NCI-H524 treated with DMSO at 0.1 percent for 48 hours (cell line): ENCODE measurements at regions not wholly inside any gene's neighbourhood (a gene's known extent, or its start where the extent isn't known, plus 50 kb on each side); places are given as distances from the start of the nearest gene placed in this dataset.
"Not testable (repeated sequence)": the region's sequence is repeated elsewhere in the genome, so short reads cannot be mapped to it uniquely, and the experiment has no call there.

Experiments
- DNase-seq: peaks from one replicate; lab custom pipeline; 2025; lab: John Stamatoyannopoulos, UW

DNA sequence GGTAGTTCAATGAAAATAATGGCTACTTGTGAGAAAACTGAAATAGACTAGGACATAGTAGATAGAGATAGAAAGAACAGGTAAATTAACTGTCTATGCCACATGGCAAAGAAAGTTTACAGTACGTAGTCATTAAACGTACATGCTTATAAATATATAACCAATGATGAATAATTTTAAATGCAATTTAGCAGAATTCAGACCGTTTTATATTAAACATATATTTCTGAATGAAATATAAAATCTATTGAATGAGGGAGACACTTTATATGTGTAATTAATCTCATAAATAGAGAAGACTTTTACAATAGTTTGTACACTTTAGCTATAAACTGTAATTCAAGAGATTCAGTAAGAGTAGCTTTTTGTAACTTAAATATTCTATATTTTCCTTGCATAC is 124.4 kb upstream of the VPREB1 start:
- DNase-seq: no peak

DNA sequence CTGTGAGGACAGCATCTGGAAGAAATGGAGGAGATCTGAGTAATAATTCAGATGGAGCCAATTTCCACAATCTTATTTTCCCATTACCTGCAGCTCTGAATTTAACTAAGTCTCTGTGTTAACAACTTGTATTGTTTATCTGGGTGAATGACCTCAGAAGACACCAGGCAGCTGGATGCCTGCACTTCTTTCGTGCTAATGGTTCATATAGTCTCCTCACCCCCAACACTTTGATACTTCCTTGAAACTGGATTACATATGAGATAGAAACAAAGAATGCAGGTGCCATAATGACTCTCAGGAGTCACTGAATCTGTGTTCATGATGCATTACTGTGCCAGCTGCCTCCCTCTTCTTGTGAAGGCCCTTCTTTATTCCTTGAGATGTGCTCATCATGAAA is 125.6 kb upstream of the VPREB1 start:
- no peak for DNase-seq

DNA sequence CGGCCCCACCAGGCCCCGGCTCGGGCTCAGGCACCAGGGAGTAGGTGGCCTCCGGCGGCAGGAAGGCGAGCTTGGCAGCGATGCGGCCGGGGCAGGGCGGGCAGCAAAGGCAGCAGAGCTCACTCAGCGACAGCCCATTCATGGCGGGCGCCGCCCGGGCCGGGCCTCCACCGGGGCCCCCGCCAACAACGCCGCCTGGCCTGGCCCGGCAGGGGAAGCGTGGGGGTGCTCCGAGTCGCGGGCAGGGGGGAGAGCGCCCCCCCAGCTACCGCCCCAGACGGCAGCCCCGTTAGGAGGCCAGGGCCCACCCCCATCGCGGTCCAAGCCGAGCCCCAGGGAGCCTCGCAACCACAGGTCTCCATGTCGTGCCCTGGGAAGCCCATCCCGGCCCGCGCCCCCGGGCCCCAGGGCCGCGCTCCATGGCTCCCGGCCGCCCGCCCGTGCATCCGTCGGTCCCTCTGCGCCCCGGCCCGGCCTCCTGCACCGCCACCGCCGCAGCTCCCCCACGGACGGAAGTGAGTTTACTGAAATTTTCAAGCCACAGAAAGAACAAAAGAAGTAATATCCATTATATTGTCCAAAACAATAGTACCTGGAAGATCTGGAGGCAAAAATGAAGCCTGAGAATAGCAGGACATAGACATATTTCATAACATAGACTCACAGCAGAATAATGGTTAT is 126.6 kb upstream of the VPREB1 start:
- not testable (repeated sequence) for DNase-seq

DNA sequence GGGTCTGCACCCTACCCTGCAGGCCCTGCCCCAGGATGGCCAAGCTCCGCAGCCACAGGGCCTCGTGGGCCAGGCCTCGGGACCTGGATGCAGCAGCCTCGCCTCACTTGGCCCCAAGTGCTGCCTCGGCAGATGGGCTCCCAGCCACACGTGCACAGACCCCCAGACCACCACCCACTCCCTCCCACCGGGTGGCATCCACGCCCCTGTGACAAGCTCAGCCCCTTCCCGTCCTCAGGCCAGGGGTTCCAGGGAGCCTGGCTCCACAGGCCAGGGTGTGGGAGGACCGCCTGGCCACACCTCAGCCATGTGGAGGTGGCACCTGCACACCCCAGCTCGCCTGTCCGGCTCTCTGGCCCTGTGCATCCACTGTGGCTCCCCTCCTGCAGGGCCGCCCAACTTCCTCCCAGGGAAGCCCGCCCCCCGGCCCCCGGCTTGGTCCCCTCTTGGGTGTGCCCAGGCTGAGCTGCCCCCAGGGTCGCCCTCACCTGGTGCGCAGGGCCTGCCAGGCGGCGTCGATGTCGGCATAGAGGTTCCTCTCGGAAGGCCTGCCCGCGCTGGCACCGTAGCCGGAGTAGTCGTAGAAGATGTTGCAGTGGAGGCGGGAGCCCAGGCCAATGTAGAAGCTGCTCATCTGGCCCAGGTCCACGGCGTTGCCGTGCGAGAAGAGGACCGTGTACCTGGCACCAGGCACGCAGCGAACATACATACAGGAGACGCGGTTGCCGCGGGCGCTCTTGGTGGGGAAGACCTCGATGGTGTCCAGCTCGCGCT is 127.4 kb upstream of the VPREB1 start:
- not testable (repeated sequence) for DNase-seq

DNA sequence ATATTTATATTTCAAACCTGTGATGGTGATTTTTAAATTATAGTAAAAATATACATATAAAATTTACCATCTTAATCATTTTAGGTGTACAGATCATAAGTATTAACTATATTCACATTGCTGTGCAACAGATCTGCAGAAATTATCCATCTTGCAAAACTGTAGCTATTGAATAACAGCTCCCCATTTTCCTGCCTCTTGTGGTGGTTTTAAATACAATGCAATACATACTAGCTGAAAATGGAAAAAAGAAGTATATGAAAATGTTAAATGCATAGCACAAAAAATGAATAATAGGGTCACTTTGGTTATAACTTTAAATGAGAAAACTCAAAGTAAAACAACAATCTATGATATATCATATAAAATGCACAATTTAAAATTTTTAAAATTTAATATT is 130.9 kb upstream of the VPREB1 start:
- DNase-seq: no peak

DNA sequence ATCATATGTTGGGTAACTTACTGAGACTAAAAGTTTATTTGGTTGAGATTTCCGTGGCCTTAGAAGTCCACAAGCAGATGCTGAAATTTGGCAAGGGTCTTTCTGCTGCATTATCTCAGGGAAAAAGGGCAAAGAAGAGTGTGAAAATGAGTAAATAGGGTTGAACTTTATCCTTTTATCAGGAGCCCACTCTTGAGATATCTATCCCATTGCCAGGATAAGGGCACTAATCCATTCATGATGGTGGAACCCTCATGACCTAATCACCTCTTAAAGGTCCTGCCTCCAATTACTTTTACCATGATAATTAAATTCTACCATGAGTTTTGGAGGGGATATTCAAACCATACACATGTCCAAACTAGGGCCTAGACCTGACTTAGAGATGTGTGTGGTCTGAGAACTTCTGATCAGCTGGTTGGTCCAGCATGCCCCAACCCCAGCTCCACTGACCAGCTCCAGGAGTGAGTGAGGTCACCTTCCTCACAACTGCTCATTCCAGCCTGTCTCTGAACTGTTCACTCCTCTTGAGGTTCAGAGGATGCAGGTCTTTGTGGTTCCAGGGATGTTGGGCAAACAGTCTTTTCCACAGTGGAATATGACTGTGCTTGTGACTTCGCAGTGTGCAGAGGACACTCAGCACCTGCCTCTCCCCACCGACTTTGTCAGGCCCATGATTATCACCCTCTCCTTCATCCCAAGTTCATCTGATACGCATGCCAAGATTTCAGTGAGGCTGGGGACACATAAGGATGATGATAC is 130.1 kb upstream of the TOP3B start:
- no peak for DNase-seq

DNA sequence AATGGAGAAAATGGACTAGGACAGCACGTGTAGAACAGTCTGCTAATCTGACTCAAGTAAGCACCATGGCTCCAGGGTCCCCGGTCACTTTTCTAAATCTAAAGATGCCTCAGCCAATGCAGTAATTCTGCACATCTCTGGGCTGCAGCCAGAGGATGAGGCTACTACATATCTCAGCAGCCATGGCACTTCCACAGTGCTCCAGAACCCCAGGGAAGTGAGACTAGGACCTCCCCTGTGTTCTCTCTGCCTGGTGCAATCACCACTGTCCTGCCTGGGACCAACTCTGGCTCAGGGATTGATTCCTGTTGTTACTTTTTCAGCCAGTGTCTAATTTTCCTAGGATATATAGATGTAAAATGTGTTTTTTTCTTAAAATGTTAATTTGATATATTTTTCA is 129.4 kb upstream of the TOP3B start:
- no peak for DNase-seq

DNA sequence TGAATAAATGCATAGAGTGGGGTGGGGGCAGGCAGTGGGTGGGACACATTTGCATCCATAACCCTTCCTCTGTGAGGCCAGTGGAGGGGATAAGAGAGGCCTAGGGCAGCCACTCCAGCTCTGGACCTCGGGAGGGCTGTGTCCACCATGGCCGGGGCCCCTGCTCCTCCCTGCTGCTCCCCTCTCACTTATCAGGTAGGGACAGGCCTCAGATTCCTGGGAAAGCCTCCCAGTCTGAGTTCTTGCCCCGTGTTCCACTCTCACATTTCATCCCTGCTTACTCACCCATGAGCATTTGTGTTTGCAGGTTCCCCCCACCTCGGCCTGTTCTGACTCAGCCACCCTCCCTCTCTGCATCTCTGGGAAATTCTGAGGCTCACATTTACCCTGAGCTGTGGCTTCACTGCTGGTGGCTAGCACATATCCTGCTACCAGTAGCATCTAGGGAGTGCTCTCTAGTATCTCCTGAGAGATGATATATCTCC is 128.7 kb upstream of the TOP3B start:
- no peak for DNase-seq

DNA sequence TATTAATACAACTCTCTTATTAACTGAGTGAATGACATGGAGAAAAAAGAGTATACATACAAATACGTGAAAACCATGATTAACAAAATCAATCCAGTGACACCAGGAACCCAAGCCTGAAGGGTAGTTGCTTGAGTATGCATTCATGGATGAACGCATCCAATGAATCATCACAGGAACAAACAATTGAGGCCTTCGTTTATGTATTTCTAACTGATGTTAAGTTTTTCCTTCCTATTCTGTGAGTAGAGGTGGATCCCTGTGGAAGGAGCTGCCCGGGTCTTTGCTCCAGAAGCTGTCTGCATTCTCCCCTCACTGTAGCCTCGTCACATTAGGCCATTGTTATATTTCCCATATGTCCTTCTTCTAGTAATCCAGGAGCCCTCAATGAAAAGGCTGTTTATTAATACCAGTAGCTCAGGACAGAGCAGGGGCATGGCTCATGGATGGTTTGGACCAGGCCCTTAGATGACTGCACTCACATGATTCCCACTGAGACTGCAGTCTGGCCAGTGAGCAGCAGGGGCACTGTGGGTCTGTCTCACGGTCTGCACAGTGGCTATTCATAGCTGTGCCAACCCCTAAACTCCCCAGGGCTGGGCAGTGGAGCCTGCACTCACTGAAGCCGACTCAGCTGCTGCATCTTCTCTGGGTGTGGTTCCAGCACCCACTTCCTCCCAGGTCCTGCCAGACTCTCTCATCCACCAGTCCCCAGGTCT is 128.1 kb upstream of the TOP3B start:
- no peak for DNase-seq

DNA sequence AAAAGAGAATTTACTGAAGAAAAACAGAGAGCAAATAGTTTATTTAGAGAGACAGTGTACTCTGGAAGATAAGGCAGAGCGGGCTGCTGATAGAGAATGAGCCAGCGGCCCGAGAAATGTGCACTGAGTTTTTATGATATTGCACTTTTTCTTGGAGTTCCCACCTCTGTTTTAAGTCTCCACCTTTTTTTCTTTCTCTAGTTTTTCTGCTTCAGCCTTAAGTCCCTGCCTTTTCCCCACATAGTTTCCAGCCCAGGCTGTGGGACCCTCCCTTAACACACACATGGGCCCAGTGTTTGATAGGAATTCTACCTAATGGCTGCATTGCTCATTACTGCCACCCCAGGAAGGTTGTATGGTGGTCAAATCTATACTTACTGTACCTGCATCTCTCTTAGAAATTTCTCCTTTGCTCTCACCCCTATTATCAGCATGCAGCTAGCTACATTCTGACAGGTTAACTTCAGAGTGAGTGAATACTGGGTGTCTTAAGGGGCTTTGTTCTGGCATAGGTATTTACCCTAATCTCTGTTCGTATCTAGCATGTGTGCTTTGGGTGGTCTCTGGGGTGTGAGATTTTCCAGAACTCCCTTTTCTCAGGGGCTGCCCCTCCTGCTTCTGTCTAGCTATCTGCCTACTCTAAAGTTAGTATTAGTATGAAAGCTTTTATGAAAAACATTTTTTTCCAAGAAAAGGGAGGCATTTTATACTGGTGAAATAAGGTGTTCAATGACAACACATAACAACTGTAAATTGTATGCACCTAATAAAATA is 127.3 kb upstream of the TOP3B start:
- no peak for DNase-seq

DNA sequence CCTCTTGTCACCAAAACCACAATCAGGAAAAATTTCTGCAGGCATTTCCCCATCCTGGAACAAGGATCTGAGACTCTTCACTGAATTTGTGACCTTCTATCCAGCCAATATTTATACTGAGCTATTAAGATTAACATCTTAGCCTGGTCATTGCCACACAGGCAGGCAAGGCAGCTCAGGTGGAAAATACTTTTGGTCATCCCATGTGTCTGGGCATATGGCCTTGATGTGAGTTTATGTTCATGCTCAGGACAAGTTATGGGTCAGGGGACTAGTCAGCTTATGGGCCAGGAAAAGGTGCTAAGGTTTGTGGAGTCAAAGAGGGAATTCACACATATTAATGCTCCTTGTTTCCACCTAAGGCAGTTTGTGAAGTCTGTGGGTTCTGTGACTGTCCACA is 124.3 kb upstream of the TOP3B start:
- DNase-seq: no peak

DNA sequence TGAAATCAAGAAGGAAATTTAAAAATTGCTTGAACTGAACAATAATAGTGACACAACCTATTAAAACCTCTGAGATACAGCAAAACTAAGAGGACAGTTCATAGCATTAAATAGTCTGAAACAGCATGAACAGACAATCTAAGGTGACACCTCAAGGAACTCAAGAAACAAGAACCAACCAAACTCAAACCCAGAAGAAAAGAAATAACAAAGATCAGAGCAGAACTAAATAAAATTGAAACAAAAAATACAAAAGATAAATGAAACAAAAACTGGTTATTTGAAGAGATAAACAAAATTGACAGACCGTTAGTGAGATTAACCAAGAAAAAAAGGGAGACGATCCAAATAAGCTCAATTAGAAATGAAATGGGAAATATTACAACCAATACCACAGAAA is 122.8 kb upstream of the TOP3B start:
- no peak for DNase-seq

DNA sequence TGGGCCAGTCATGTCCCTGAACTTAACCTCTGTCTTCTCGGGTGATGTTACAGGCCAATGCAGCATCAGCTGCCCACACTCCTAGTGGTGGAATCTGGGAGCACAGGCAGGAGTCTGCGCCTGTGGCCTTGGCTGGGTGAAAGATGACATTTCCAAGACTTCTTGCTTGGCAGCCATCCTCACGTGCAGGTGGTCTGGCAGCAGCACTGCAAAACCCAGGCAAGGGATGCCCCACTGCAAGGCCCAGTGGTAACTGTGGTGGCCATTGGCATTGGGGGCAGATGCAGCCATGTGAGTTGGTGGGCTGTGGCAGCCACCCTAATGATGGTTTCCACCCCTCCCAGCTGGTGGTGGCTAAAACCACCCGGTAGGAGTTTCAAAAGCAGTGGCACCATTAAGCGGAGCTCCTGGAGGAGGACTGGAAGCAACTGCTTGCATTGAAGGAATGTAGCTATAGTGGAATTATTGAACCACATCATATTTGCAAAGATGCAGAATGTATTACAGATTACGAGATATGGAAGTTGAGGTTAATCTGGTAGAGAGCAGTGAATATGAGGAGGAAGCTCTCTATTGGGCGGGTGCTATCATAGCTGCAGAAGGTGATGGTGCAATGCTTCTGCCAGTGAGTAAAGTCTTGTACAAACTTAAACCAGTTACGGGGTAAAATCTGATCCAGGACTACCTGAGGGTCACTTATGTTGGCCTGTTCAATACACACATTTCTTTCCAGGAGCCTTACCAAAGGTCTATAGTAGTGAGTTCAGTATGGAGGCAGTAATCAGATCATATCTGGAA is 120.7 kb upstream of the TOP3B start:
- DNase-seq: no peak

DNA sequence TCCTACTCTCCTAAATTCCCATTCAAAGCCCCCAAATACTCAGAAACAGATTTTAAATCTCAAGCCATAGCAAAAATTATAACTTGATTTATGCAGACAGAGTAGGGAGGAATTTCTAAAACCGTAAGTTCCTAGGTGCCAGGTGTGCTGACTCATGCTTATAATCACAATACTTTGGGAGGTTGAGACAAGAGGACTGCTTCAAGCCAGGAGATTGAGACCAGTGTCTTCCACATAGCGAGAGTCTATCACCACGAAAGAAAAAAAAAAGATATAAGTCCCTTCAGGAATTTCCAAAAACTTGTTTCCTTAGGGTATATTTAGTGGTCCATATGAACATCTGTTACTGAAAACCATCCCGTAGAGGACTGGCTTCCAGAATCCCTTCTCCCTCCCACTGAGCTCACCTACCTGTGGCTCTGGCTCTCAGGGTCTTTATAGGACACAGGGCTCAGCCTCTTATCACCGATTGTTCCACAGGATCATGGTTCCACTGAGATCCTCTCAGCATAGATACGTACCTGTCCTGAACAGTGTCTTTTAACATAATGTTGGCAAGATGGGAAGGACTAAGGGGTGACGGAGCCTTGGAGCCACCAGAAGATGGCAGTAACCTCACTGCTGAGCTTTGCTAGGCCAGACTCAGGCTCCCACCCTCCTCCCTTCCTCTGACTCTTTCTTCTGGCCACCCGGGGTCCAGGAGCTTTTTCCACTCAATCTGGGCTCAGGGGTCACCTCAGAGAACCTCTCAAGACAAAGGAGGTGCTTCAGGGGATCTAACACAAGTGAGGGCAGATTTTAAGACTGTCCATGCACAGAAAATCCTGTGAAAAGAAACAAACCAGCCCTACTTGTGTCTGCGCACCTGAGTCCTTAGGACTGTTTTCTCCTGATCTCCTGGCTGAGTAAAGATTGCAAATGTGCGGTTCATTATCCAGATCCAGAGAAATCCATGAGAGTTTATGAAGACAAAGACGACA is 117.5 kb upstream of the TOP3B start:
- DNase-seq: no peak

DNA sequence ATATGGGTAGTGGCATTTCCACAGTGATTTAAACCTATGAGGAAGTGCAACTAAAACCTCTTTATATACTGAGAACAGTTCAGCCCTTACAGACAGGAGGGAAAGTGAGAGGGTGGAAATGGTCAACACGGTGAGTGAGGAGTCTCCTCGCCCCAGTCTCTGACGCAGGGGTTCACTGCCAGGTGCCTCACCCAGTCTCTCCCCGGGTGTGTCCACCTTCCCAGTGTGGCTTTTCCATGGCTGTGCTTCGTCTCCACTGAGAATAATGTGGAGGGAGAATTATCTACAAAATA is 116.6 kb upstream of the TOP3B start:
- no peak for DNase-seq

DNA sequence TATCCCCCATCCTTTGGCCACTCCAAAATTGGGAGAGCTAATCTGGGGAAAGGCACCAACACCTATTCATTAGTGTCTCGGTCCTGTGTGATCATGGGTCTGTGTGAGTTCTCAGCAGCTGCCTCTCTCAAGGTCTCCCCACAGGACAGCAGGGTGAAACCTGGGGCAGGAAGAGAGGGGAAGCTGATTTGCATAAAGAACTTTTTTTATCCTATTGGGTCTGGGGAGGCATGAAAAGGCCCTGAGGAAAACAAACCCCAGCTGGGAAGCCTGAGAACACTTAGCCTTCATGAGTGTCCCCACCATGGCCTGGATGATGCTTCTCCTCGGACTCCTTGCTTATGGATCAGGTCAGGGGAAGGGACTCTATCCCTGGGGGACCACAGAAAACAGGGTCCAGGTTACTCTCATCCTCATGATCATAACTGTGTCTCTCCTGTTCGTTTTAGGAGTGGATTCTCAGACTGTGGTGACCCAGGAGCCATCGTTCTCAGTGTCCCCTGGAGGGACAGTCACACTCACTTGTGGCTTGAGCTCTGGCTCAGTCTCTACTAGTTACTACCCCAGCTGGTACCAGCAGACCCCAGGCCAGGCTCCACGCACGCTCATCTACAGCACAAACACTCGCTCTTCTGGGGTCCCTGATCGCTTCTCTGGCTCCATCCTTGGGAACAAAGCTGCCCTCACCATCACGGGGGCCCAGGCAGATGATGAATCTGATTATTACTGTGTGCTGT is 116.0 kb upstream of the TOP3B start:
- DNase-seq: no peak

DNA sequence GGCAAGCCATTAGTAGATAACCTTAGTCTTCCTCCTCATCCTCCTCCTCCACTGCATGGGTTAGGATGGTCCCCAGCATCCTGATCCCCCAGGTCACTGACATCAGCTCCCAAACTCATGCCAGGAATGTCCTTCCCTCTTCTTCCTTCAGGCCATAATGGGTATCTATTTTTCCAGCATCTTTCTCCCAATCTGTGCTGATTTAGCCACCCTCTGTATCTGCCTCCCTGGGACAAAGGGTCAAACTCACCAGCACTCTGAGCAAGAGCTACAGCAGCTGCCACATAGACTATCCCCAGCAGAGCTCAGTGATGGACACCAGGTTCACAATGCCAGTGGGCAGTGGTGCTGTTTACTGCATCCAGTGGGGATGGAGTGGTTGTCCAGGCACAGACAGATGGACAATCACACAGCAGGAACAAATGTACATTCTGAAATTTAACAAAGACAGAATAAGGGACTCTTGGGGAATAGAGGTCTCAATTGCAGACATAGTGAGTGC is 115.2 kb upstream of the TOP3B start:
- DNase-seq: no peak

DNA sequence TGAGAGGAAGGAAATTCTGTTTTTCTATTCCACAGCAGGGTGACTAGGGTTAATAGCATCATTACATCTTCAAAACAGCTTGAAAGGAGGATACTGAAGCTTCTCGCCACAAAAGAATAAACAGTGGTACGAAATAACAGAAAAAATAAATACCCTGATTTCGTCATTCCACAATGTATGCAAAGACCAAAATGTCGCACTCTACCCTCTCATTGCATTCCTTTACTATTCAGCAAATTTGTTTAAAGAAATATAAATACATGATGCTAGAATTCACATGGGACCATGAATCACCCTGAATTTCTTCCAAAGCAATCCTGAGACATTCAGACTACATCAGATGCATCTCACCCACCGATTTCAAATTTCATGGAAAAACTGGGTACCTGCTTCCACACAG is 112.3 kb upstream of the TOP3B start:
- DNase-seq: no peak

DNA sequence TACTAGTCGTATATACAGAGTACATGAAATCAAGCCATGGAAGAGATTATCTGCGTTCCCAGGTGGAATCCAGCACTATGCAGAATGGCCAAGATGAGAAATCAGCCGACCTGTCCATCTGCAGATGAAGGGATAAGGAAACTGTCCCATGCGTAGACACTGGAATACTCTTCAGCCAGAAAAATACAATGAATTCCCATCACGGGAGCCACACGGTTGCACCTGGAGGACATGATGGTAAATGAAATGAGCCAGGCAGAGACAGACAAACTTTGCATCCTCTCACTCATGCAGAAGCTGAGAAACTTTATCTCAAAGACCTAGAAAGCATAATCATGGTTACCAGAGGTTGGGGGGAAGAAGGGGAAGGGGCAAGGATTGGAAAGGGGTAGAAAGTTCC is 111.9 kb upstream of the TOP3B start:
- no peak for DNase-seq
